ENCODE measurements at regions not wholly inside any gene's neighbourhood (a gene's known extent, or its start where the extent isn't known, plus 50 kb on each side); places are given as distances from the start of the nearest gene placed in this dataset.

DNA sequence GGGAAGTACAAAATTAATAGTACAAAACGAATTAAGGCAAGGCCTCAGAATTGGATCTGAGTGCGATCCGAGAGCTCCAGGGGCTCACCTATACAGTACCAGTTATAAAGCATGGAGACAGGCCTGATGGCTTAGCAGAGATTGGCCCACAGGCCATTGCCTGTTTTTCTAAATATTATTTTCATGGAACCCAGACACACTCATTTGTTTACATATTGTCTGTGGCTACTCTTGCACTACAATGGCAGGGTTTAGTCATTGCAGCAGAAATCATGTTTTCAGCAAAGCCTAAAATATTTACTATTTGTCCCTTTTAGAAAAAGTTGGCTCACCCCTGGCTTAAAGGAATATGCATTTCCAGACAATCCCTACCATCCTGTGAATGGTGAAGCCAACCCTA, 578.9 kb downstream of the PLPP3 start:
- Histone ChIP-seq H3K18ac (ENCODE audit: extremely low read depth, low read length) (no peak overlapping the region), H2BK20ac (ENCODE audit: low read length) (no peak overlapping the region), H3K36me3 (ENCODE audit: control insufficient read depth in 2 of 4, insufficient read depth in 4 of 4, low read length in 3 of 4) (no peaks in the 10 kb centered on the region), H2BK5ac (ENCODE audit: low read depth, low read length) (no peak overlapping the region), H3K23me2 (ENCODE audit: low read depth, low read length) (no peaks in the 10 kb centered on the region), H3K4ac (replicated peaks; ENCODE audit: insufficient read length, low read depth, low read length) (no peak overlapping the region), H2BK12ac (ENCODE audit: low read depth, low read length) (no peak overlapping the region), H2AK5ac (ENCODE audit: low read depth, low read length) (no peak overlapping the region), H3K27me3 (replicated peaks in 1 of 4; ENCODE audit: control insufficient read depth in 3 of 4, extremely low read depth in 1 of 4, insufficient read depth in 3 of 4, low read length in 3 of 4) (no peaks in the 10 kb centered on the region), H3K4me3 (ENCODE audit: extremely low read depth in 1 of 4, insufficient read depth in 2 of 4, low read depth in 3 of 4, low read length in 4 of 4) (no peak overlapping the region), H3K4me2 (ENCODE audit: insufficient read depth in 1 of 2, low read depth in 2 of 2, low read length in 2 of 2) (no peak overlapping the region), H3K23ac (ENCODE audit: insufficient read length) (no peak overlapping the region), H3K27ac (ENCODE audit: low read depth, low read length) (no peak overlapping the region), H4K91ac (replicated peaks; ENCODE audit: insufficient read length, low read length) (no peak overlapping the region), H3K9ac (replicated peaks in 1 of 4; ENCODE audit: extremely low read depth in 1 of 4, low read depth in 3 of 4, low read length in 3 of 4) (no peak overlapping the region), H3K14ac (ENCODE audit: insufficient read length) (no peak overlapping the region), H4K20me1 (replicated peaks in 1 of 2; ENCODE audit: control insufficient read depth in 1 of 2, insufficient read depth in 2 of 2, low read length in 2 of 2) (no peaks in the 10 kb centered on the region), H3K56ac (replicated peaks; ENCODE audit: insufficient read length, low read depth, low read length) (no peak overlapping the region), H3K9me3 (ENCODE audit: insufficient read depth in 2 of 2, low read depth in 1 of 2, low read length in 1 of 2) (peaks cover 3 to 4% of the 10 kb centered on the region in 2 experiments; a peak in 1 of 4 replicates), H3K4me1 (replicated peaks in 1 of 4; ENCODE audit: control insufficient read depth in 3 of 4, insufficient read depth in 4 of 4, low read length in 3 of 4) (no peaks in the 10 kb centered on the region), H2AFZ (ENCODE audit: low read length) (no peak overlapping the region), H2BK15ac (ENCODE audit: low read length) (no peak overlapping the region), H3K79me2 (ENCODE audit: control insufficient read depth in 1 of 2, insufficient read depth in 2 of 2, low read length in 2 of 2) (no peaks in the 10 kb centered on the region), H4K8ac (ENCODE audit: extremely low read depth, insufficient read depth, low read length) (no peak overlapping the region), H2BK120ac (replicated peaks; ENCODE audit: low read depth, low read length) (no peak overlapping the region), H3K79me1 (ENCODE audit: low read depth, low read length) (no peaks in the 10 kb centered on the region), H4K5ac (ENCODE audit: insufficient read length, low read depth, low read length) (no peak overlapping the region)
- 79% methylated on average over 3 of the region's 3 CpGs; no CpG with 5 or more reads in 1 of the 2 experiments for WGBS, 2 experiments (ENCODE audit: extremely low coverage in 1 of 2, insufficient coverage in 1 of 2, insufficient read length in 1 of 2, insufficient replicate concordance in 2 of 2, low coverage in 1 of 2, low lambda C conversion rate in 2 of 2, missing lambda C conversion rate in 1 of 2)
- DNase-seq (ENCODE audit: low read depth in 1 of 2, low spot score in 2 of 2) (no peak), FAIRE-seq (no peak)
- ChIA-PET CTCF (ENCODE audit: partially characterized antibody) (no interaction called here), POLR2A (ENCODE audit: partially characterized antibody) (no interaction called here)
- TF ChIP-seq SIN3A (conservative IDR thresholded peaks at IDR 0.05 in 1 of 2, IDR thresholded peaks at IDR 0.05 in 1 of 2; ENCODE audit: low read depth in 1 of 2, low read length in 2 of 2) (no peak), JUN (IDR thresholded peaks at IDR 0.05; ENCODE audit: low read depth, low read length) (no peak), ZNF274 (IDR thresholded peaks at IDR 0.05; ENCODE audit: borderline replicate concordance, extremely low read depth, low read length) (no peak), PHF8 (conservative IDR thresholded peaks at IDR 0.05; ENCODE audit: low read depth, low read length) (no peak), SP1 (IDR thresholded peaks at IDR 0.05; ENCODE audit: low read depth, low read length) (no peak), CBX5 (IDR thresholded peaks at IDR 0.05; ENCODE audit: low read depth, low read length) (no peak), CBX8 (IDR thresholded peaks at IDR 0.05; ENCODE audit: borderline replicate concordance, low read depth, low read length) (no peak), SIRT6 (IDR thresholded peaks at IDR 0.05; ENCODE audit: low read length) (no peak), SUZ12 (IDR thresholded peaks at IDR 0.05; ENCODE audit: low read length) (no peak)
- TF ChIP-seq, protein P1, sequence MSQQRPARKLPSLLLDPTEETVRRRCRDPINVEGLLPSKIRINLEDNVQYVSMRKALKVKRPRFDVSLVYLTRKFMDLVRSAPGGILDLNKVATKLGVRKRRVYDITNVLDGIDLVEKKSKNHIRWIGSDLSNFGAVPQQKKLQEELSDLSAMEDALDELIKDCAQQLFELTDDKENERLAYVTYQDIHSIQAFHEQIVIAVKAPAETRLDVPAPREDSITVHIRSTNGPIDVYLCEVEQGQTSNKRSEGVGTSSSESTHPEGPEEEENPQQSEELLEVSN (IDR thresholded peaks at IDR 0.05) = no peak
- TF ChIP-seq, protein P2, sequence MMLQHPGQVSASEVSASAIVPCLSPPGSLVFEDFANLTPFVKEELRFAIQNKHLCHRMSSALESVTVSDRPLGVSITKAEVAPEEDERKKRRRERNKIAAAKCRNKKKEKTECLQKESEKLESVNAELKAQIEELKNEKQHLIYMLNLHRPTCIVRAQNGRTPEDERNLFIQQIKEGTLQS (IDR thresholded peaks at IDR 0.05; ENCODE audit: insufficient read depth, low read depth, low read length) = no peak
- TF ChIP-seq, protein P3, sequence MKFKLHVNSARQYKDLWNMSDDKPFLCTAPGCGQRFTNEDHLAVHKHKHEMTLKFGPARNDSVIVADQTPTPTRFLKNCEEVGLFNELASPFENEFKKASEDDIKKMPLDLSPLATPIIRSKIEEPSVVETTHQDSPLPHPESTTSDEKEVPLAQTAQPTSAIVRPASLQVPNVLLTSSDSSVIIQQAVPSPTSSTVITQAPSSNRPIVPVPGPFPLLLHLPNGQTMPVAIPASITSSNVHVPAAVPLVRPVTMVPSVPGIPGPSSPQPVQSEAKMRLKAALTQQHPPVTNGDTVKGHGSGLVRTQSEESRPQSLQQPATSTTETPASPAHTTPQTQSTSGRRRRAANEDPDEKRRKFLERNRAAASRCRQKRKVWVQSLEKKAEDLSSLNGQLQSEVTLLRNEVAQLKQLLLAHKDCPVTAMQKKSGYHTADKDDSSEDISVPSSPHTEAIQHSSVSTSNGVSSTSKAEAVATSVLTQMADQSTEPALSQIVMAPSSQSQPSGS (IDR thresholded peaks at IDR 0.05; ENCODE audit: low read length) = no peak
